ENCODE measurements at regions not wholly inside any gene's neighbourhood (a gene's known extent, or its start where the extent isn't known, plus 50 kb on each side); places are given as distances from the start of the nearest gene placed in this dataset.

- TF ChIP-seq ZNF26 (tag by site-specific recombination; IDR thresholded peaks at IDR 0.05), result no peak
- no peak for TF ChIP-seq ZSCAN23 (tag by site-specific recombination; IDR thresholded peaks at IDR 0.05)
- no peak for TF ChIP-seq KLF7 (tag by site-specific recombination; IDR thresholded peaks at IDR 0.05; ENCODE audit: borderline replicate concordance)
- TF ChIP-seq ZNF488 (tag by site-specific recombination; IDR thresholded peaks at IDR 0.05), result no peak
- no peak for TF ChIP-seq ZNF292 (tag by site-specific recombination; IDR thresholded peaks at IDR 0.05; ENCODE audit: borderline replicate concordance, low read depth)
- TF ChIP-seq ZNF747 (tag by site-specific recombination; IDR thresholded peaks at IDR 0.05), result no peak
Observed at GRCh38 chr9:15096972-15097371, 186.7 kb upstream of the FREM1 start (continued).

- no peak for TF ChIP-seq SCRT2 (tag by site-specific recombination; IDR thresholded peaks at IDR 0.05)
- no peak for TF ChIP-seq ZBTB1 (tag by site-specific recombination; IDR thresholded peaks at IDR 0.05)
- TF ChIP-seq ZNF449 (tag by site-specific recombination; IDR thresholded peaks at IDR 0.05), result no peak
- TF ChIP-seq ZNF112 (tag by site-specific recombination; IDR thresholded peaks at IDR 0.05), result no peak
- TF ChIP-seq ZNF549 (tag by site-specific recombination; IDR thresholded peaks at IDR 0.05), result no peak
- TF ChIP-seq PRDM1 (tag by site-specific recombination; IDR thresholded peaks at IDR 0.05), result no peak
- no peak for TF ChIP-seq ZNF548 (tag by site-specific recombination; IDR thresholded peaks at IDR 0.05)
- no peak for TF ChIP-seq ZBTB49 (tag by site-specific recombination; IDR thresholded peaks at IDR 0.05; ENCODE audit: low read depth)
- no peak for TF ChIP-seq ZSCAN5A (tag by site-specific recombination; IDR thresholded peaks at IDR 0.05)
- no peak for TF ChIP-seq KLF7 (tag by site-specific recombination; IDR thresholded peaks at IDR 0.05; ENCODE audit: borderline replicate concordance)
- TF ChIP-seq ZFP3 (tag by site-specific recombination; IDR thresholded peaks at IDR 0.05; ENCODE audit: low read depth), result no peak
- TF ChIP-seq ZFP69B (tag by site-specific recombination; IDR thresholded peaks at IDR 0.05), result no peak
- no peak for TF ChIP-seq ZNF146 (tag by site-specific recombination; IDR thresholded peaks at IDR 0.05)
- no peak for TF ChIP-seq KLF10 (tag by site-specific recombination; IDR thresholded peaks at IDR 0.05)
- no peak for TF ChIP-seq GLI4 (tag by site-specific recombination; IDR thresholded peaks at IDR 0.05)
- TF ChIP-seq ZSCAN16 (tag by site-specific recombination; IDR thresholded peaks at IDR 0.05), result no peak
- TF ChIP-seq ZNF558 (tag by site-specific recombination; IDR thresholded peaks at IDR 0.05), result no peak
- ChIA-PET CTCF (interaction anchor here (0.6 kb wide), 1 partner anchor 57 kb away, joined by 3 read pairs; no protein-coding TSS in a partner anchor), POLR2A (no interaction called here)
- no peaks in the 10 kb centered on the region for H3K36me3 ChIP-seq (ENCODE audit: control insufficient read depth in 2 of 2, insufficient read depth in 1 of 2, low read length in 2 of 2)
- H3K4me1 ChIP-seq (ENCODE audit: control insufficient read depth, insufficient read depth, low read length), result no peaks in the 10 kb centered on the region
- H3K27ac ChIP-seq (ENCODE audit: extremely low read depth, low read depth, low read length), result no peak overlapping the region
- H3K9me3 ChIP-seq (ENCODE audit: control insufficient read depth, insufficient read depth, low read depth, low read length), result no peaks in the 10 kb centered on the region
- H3K4me3 ChIP-seq (ENCODE audit: low read depth, low read length), result no peak overlapping the region
Observed at GRCh38 chr9:15086778-15087324, 176.6 kb upstream of the FREM1 start.
